HTR-8/SVneo (cell line): ENCODE measurements at regions not wholly inside any gene's neighbourhood (a gene's known extent, or its start where the extent isn't known, plus 50 kb on each side); places are given as distances from the start of the nearest gene placed in this dataset.
"Not testable (repeated sequence)": the region's sequence is repeated elsewhere in the genome, so short reads cannot be mapped to it uniquely, and the experiment has no call there.

ENCODE experiments used
- DNase-seq: peaks from one replicate; pipeline ENCODE4 v3.0.0; 2011; ENCODE audit warnings: low spot score, mixed read lengths; ENCODE audit not compliant: insufficient read length
- FAIRE-seq: peaks from 2 replicates; lab custom pipeline; 2011; peaks lifted over from hg19 to GRCh38; lab: Jason Lieb, UNC

DNA sequence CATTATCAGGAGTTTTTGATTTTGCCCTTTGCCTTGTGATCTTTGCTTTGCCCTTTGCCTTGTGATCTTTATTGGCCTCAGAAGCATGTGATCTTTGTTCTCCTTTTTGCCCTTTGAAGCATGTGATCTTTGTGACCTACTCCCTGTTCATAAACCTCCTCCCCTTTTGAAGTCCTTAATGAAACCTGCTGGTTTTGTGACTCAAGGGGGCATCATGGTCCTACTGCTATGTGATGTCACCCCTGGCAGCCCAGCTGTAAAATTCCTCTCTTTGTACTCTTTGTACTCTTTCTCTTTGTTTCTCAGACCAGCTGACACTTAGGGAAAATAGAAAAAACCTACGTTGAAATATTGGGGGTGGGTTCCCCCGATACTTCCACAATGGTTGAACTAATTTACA is 356.1 kb upstream of the NRP1 start:
- DNase-seq, FAIRE-seq: not testable (repeated sequence)

DNA sequence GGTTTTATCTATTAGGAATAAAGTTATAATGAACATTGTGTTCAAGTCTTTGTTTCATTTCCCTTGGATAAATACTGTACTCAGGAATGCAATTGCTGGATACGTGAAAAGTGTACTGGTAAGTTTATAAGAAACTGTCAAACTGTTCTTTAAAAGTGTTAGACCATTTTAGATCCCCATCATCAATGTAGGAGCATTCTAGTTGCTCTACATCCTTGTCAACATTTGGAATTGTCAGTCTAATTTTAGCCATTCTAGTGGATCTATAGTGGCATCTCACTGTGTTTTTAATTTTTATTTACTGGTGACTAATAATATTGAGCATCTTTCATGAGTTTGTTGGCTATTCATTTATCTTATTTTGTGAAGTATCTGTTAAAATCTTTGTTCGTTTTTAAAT is 354.0 kb upstream of the NRP1 start:
- FAIRE-seq, result no peak
- no peak for DNase-seq

DNA sequence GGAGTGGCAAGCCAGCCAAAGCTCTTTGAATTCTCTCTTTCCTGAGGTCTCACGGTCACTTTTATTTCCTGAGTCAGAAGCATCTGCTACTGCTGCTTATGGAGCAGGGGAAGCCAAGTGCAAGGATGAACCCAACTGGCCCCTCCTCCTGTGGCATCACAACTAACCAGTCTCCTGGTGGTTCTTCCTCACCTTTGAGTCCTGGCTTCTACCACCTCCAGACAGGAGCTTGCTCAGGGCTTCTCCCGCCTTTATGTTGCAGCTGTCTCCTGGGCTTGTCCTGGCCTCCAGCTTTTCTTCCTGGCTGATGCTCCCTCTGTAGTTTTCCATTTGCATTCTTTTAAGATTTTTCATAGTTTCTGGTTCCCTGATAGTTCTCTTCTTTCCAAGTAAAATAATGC is 349.7 kb upstream of the NRP1 start:
- FAIRE-seq (no peak), DNase-seq (no peak)

DNA sequence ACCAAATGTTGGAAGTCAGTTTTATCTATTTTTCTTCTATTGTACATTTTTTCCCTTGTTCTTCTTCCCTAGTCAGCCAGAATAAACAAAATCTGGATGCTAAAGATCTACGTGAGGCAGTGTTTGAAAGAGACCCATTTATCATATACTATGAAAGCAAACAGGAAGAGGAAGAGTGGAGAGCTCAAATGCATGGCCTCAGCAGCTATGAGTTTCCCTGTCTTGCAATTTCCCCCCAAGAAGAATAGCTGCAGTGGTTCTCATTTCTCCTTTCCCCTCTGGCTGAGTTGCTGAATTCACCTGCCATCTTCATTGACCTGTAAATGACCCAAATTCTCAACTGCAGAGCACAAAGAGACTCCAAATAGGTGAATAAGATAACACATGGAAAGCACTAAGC is 347.1 kb upstream of the NRP1 start:
- DNase-seq (no peak), FAIRE-seq (no peak)

DNA sequence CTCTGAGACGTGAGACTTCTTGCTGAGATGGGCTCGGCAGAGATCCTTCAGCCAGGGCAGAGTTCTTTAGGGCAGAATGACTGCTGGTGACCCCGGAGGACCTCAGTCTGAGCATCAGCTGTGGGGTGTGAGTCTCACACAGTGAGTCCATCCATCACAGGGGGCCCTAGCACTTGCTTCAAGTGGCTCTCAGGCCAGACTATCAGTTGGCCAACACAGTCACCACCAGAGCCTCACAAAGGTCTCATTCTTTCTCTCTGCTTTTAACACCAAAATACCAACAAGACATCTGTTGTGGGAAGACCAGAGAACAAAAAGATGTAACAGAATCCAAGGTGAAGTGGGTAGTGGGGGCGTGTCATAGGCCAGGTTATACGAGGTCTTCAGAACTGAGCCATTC is 345.6 kb upstream of the NRP1 start:
- no peak for DNase-seq
- no peak for FAIRE-seq

DNA sequence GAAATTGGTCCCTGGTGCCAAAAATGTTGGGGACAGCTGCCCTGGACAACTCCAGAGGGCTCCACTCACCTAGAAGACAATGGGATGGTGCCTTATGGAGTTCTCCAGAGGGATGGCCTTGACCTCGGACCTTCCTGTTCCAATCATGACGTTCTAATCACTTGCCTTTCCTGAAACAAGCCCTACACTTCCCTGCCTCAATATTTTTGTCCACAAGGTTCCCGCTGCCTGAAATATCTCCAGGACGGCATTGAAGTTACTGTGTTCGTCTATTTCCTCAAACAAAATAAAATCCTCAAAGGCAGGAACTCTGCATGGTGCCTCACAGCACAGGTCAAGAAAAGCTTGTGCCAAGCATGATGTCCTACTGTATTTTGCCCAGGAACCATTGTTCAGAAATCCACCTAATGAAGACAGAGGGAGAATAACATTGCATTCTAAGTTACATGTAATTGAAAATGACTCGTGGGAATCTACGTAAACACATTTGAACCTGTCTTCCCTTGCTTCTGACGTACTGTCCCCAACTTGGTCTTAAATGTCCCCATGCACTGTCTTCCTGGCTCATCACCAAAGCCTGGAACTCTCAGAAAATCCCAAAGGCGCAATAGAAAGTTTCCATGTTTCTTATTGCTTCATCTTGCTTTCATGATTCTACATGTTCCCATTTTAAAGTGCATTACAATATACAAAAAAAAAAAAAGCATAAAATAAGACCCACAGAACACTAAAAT is 342.3 kb upstream of the NRP1 start:
- peak; percentile 54 for FAIRE-seq
- DNase-seq, result no peak

DNA sequence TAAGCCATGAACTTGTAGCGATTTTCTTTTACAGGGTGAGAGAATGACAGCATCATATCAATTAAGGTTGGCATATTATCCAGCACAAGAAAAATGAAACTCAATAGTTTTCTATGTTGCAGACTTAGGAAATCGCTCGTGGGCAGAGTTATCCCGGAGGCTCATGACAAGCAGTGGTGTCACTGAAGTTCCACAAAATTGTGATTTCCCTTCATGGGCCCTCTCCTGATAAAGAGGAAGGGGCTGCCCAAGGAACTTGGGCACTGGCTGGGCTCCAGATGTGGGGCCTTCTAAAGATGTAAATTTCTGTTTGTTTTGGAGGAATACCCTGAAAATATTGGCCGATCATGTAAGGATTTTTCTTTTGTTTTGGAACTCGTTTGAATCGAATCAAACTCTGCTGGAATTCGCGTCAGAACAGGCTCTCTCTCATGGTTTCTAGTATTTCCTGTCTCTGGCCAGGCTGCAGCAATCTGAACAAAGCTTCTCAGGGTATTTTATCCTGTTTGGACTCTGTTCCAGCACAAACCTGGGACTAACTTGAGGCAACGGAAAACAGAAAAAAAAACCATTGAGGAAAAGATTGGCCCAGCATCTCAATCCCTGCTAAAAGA is 340.6 kb upstream of the NRP1 start:
- DNase-seq, result no peak
- no peak for FAIRE-seq

DNA sequence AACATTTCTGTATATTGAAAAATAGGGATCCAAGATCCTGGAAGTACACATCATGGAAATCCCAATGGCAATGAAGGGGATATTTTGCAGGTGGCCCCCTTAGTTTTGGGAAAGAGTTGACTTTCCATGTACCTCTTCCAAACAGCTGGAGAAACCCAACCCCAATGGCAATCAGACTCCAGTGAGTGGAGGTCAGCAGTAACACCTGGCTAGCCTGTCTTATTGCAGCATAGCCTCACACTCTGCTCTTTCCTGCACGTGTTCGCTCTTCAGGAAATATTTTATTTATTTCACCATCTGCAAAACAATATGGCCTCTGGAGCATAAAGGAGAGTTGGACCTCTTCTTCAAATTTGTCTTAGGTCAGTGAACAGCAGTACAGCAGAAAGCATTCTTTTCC is 340.0 kb upstream of the NRP1 start:
- DNase-seq (no peak), FAIRE-seq (no peak)

DNA sequence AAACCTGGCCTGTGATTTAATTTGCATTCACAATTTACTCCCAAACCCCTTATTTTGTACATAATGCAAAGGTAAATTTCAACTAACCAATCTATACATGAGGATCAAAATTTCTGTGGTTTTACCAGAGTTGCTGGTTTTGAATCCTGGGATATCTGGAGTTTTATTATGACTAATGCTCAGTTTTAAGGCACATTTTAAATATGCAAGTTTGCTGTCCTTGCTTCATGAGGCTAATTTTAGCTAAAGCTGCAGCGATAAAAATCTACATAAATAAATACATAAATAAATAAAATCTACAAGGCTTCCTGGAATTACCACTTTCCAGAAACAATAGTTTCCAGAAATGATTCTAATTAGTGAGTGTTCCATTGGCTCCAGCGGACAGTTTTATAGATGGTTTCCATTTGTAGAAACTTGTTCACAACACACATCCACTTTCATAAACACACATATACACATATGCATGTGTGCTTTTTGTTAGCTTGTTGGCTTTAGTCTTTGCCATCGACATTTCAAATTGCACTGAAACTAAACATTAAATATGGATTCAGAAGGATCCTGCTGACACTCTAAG is 339.5 kb upstream of the NRP1 start:
- DNase-seq (no peak), FAIRE-seq (no peak)

DNA sequence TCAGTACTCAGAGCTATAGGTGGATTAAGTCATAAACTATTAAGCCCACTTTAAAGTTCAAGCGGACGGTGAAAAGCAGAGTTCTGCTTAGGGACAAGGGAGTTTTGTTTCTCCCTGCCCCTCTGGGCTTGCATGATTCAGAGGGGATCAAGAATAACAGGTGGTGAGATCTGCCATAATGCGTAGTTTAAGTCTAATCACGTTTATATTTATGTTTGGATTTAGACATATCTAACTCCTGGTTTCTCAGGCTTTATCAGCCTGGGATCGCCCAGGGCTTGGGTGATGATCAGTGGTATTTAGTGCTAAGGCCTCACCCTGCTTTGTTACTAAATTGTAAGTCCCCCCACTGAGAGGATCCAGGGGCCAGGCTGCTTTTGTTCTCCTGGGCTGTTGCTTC is 335.4 kb upstream of the NRP1 start:
- no peak for FAIRE-seq
- DNase-seq, result no peak

DNA sequence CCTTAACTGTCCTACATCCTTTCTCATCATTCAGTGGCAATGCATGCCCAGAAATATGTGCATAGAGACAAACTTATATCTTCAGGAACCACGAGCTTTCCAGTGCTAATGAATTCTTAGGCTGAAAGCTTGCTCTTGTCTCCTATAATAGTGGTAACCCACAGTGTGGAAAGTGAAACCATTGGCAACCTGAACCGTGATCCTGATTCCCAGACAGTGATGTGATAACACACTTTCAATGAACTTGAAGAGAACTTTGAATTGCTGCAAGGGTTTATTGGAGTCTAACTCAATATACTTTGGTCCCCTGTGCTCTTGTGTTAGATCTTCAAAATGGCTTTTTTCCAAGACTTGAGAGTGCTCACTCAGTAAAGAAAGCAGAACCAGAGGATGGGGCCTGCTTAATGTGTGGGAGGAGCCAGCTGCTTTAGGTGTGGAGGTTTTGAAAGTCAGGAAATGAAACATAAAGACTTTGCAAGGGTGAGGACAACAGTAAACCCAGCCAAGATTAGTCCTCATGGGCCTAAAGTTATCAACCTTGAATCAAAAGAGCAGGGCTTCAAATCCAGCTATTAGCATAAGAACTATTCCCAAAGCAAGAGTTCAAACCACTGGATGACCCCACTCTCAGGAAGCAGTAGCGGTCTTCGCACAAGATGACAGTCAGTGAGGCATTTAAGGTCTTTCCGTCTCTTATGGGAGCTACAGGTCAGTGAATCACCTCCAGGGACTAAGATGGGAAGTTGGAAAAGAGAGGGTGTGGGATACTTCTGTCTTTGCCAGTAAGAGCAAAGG is 332.4 kb upstream of the NRP1 start:
- no peak for DNase-seq
- FAIRE-seq, result no peak

DNA sequence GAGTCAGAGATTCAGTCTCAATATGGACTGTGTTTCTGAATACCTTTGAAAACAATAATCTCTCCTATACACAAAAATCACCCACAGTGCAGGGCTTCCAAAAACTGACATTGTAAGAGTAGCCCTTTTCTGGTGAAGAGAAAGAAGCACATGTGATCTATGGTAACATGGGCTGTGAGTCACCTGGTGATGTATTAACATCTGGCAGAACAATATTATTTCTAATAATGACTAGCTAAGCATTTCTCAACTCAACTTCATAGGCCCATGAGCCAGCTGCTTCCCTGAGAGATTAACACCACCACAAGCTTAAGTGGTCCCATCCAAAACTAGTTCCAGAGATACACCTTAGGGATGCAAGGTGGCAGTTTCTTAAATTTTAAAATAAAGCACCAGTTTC is 331.0 kb upstream of the NRP1 start:
- DNase-seq (no peak), FAIRE-seq (no peak)

DNA sequence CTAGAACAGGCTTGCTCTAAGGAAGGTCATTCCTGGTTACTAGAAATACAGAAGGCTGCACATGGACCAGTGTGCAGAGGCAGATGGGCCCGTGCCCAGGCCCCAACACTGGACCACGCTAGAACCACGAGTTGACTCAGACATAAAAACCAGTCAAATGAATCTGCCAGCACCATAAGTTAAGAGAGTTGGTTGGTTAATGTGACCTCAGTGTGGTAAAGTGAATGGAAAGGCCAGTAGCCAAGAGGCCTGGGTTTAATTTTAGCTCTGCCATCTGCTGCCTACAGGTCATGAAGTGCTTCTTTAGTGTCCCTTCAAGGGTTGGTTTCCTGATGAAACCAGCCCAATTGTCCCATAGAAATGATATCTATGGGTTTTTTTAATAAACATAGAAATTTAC is 329.6 kb upstream of the NRP1 start:
- peak; percentile 28 for FAIRE-seq
- DNase-seq, result no peak

DNA sequence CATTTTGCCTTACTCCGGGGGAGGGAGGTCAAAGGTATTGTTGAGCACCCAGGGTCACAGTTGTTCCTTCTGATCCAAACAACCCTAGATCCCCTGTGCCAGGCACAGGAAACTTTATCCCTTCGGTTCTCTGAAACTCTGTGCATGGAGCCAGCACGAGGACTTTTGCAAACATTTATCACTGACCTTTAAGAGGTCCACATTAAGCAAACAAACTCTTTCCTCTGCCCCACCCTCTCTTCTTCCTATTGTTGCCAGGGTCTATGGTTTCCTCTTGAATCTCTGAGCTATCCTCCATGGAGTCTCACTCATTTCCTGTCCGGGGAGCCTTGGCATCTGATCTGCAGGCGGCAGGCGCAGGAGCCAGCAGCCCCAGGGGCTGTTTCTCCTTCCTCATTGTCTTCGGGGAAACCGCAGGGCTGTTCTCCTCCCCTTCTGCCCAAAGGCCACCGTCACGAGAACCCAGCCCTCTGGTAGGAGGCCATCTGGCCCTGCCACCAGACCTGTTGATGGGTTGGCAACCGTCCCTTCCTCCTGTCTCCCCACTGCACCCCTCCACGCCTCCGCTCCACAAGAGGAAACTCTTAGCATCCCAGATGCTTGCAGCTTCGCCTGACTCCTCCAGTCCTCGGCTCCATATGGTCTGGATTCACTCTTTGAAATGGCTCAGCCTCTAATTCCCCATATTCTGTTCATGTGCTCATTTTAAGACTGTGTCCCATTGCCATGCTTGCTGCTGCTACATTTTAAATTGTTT is 327.3 kb upstream of the NRP1 start:
- FAIRE-seq (peak; percentile 63), DNase-seq (peak; percentile 61)

DNA sequence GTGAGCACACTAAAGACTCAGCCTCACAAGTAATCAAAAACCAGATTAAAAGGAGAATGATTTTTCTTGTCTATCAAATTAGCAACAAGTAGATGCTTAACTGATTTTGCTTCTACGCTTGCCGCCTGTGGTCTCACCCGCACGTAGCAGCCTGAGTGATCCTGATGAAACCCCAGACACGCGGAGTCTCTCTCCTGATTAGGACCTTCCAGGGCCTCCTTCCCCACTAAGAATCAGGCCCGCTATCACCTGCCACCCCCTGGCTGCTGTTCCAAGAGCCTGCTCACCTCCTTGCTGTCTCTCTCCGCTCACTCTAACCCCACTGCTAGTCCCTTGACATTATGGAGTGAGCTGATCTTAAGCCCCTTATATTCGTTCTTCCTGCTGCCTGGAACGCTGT is 325.9 kb upstream of the NRP1 start:
- DNase-seq (no peak), FAIRE-seq (no peak)

DNA sequence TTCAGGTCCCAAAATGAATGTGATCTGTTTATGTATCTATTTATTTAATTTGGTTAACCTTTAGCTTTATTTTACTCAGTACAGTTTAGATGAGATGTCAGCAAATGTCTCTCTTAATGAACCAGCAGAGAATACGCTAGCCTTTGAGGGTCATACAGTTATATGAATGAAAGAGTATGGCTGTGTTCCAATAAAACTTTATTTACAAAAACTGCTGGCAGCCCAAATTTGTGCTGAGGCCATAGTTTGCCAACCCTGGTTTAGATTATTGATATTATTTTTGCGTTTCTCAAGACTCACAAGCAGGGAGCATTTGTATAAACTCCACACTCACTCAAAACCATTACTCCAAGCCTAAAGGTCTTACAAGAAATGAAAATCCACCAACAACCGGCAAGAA is 323.4 kb upstream of the NRP1 start:
- FAIRE-seq, result peak; percentile 9
- DNase-seq, result no peak

DNA sequence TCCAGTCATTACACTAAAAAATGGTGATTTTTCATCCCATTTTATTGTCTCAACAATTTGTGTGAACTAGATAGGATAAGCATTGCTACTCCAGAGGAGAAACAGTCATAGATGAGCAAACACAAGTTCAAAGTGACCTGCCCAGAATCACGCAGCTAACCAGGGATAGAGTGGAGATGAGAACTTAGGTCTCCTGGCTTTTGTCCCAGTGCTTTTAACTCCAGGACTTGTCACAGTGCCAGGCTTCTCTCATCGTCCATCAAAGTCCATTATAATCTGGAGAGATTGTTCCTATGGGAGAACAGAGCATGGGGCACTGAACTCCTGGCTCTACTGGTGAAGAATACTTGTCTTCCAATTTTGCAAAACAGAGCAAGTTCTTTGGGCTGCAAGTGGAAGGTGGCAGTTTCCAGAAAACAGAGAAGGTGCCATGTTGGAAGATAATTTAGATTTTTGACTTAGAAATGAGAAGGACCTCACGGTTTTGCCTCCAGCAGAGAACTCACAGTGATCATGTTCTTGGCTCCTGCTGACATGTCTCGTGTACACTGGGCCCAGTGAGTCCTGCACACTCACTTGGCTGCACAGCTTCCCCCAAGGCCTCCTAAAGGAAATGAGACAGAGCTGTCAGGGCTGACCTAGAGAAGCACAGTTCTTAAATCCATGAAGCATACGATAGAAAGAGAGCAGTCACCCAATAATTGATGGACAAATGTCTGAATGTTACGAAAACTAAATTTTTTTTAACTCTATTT is 322.9 kb upstream of the NRP1 start:
- DNase-seq (no peak), FAIRE-seq (peak; percentile 38)

DNA sequence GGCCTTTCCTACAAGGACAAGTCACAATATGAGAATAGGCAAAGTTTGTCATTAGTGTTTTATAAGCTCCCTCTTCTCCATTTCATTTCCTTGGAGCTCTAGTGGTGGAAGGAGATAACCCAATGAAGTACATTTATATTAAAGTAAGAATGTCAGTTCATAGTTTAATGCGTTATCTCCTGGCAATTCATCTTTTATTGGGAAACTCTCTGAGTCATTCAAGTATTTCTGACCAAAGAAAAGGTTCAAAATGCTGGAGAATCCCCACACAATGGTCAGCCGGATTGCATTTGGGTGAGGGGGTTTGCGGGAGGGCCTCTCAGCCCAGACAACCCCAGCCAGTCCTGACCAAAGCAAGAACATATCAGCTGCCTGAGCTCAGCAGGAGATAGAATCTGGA is 321.5 kb upstream of the NRP1 start:
- DNase-seq (no peak), FAIRE-seq (no peak)

DNA sequence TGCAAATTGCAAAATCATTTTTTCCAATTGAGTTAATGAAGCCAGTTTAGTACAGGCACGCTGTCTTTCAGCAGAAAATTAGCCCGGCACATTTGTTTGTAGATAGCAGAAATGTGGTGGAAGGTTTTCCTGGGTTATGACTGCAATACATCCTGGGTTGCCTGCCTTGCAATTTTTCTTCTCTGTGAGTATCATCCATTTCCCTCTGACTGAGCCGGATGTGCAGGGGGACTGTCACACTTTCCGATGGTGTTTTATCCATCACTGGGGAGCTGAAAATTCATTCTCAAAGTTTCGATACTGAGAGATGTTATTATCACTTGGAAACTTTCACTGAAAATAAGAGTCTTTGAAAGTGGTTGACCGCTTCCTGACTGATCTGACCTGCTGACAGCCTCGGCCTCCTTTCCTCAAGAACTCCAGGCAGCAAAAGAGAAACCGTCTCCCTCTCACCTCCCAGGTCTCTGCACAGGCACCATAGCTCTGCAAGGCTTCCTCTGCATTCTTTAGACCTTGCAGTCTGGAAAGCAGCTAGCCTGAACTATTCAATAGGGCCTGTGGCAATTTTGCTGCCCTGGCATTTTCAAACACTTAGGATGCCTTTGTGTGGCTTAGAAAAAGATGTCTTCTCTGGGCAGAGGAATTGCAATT is 320.8 kb upstream of the NRP1 start:
- FAIRE-seq (no peak), DNase-seq (no peak)
